Ishikawa (cell line): ENCODE measurements at regions not wholly inside any gene's neighbourhood (a gene's known extent, or its start where the extent isn't known, plus 50 kb on each side); places are given as distances from the start of the nearest gene placed in this dataset.

ENCODE experiments used
- CREB1 ChIP-seq: IDR thresholded peaks from 2 replicates; pipeline ENCODE4 v1.6.1; 2012; ENCODE audit warnings: low read depth
- EP300 ChIP-seq: IDR thresholded peaks from 2 replicates; pipeline ENCODE4 v1.6.1; 2012; ENCODE audit warnings: borderline replicate concordance
- FOXM1 ChIP-seq: IDR thresholded peaks from 2 replicates; pipeline ENCODE4 v1.6.1; 2012; ENCODE audit warnings: low read depth, borderline replicate concordance
- MAX ChIP-seq: IDR thresholded peaks from 2 replicates; pipeline ENCODE4 v1.6.1; 2012
- NFIC ChIP-seq: IDR thresholded peaks from 2 replicates; pipeline ENCODE4 v1.6.1; 2012
- RAD21 ChIP-seq: IDR thresholded peaks from 2 replicates; pipeline ENCODE4 v1.6.1; 2012; ENCODE audit warnings: low read depth
- REST ChIP-seq: IDR thresholded peaks from 2 replicates; pipeline ENCODE4 v1.6.1; 2012; ENCODE audit warnings: low read depth, mild to moderate bottlenecking
- TAF1 ChIP-seq: IDR thresholded peaks from 2 replicates; pipeline ENCODE4 v1.6.1; 2012; ENCODE audit warnings: low read depth, mild to moderate bottlenecking
- TEAD4 ChIP-seq: IDR thresholded peaks from 2 replicates; pipeline ENCODE4 v1.6.1; 2012
- ZBTB7A ChIP-seq: IDR thresholded peaks from 2 replicates; pipeline ENCODE4 v1.6.1; 2012; ENCODE audit warnings: low read depth

- TF ChIP-seq MAX (no peak), FOXM1 (no peak), CREB1 (no peak), REST (no peak), RAD21 (no peak), TAF1 (no peak), NFIC (no peak), EP300 (no peak), ZBTB7A (no peak), TEAD4 (no peak)
These were observed 176.2 kb upstream of the MAOA start for GRCh38 chrX:43479850-43480249.
